ENCODE measurements at regions not wholly inside any gene's neighbourhood (a gene's known extent, or its start where the extent isn't known, plus 50 kb on each side); places are given as distances from the start of the nearest gene placed in this dataset.

- TF ChIP-seq CTCF (optimal IDR thresholded peaks at IDR 0.05 in 1 of 3, IDR thresholded peaks at IDR 0.05 in 1 of 3, conservative IDR thresholded peaks at IDR 0.05 in 1 of 3; ENCODE audit: extremely low read depth in 1 of 3, insufficient read depth in 2 of 3, low read length in 3 of 3) (no peak), EZH2 (IDR thresholded peaks at IDR 0.05; ENCODE audit: low read length) (no peak)
- no peaks in the 10 kb centered on the region for H3K4me1 ChIP-seq (ENCODE audit: control insufficient read depth, extremely low read depth, insufficient read depth, low read length)
- FAIRE-seq: no peak
- no peak overlapping the region for H3K4me2 ChIP-seq (ENCODE audit: control insufficient read depth, extremely low read depth, insufficient read depth, low read depth, low read length)
- no peaks in the 10 kb centered on the region for H3K9me3 ChIP-seq (ENCODE audit: control insufficient read depth, low read depth, low read length)
- no peak overlapping the region for H3K27ac ChIP-seq (ENCODE audit: control insufficient read depth, insufficient read depth, low read length)
- H4K20me1 ChIP-seq (ENCODE audit: control insufficient read depth, extremely low read depth, insufficient read depth, low read length): no peaks in the 10 kb centered on the region
- H3K27me3 ChIP-seq (ENCODE audit: control insufficient read depth, extremely low read depth, insufficient read depth, low read length): no peaks in the 10 kb centered on the region
- dilution Hi-C loops (cut with MboI; ENCODE audit: extremely low pct_ligation_motif_present, low sequenced_read_pairs): no loop called here
- H3K9me1 ChIP-seq (ENCODE audit: control insufficient read depth, extremely low read depth, insufficient read depth, low read length): no peaks in the 10 kb centered on the region
- H3K36me3 ChIP-seq (ENCODE audit: control insufficient read depth in 2 of 2, extremely low read depth in 1 of 2, insufficient read depth in 2 of 2, low read length in 2 of 2): no peaks in the 10 kb centered on the region
- H2AFZ ChIP-seq (ENCODE audit: control insufficient read depth, low read length): no peak overlapping the region
- DNase-seq (ENCODE audit: low read depth, low spot score): no peak
- no peak overlapping the region for H3K9ac ChIP-seq (ENCODE audit: control insufficient read depth, extremely low read depth, insufficient read depth, low read length)
- no peak overlapping the region for H3K4me3 ChIP-seq (ENCODE audit: control insufficient read depth in 2 of 3, extremely low read depth in 1 of 3, insufficient read depth in 2 of 3, low read depth in 1 of 3, low read length in 3 of 3)
- H3K79me2 ChIP-seq (ENCODE audit: control insufficient read depth, insufficient read depth, low read length): no peaks in the 10 kb centered on the region
These were observed 87.6 kb downstream of the FOXA2 start for GRCh38 chr20:22496817-22497216.

GRCh38 chr20:22495789-22496188 lies 88.6 kb downstream of the FOXA2 start:
- no peak overlapping the region for H2AFZ ChIP-seq (ENCODE audit: control insufficient read depth, low read length)

More at GRCh38 chr20:22495789-22496188, 88.6 kb downstream of the FOXA2 start:
- Histone ChIP-seq H3K9me3 (ENCODE audit: control insufficient read depth, low read depth, low read length) (no peaks in the 10 kb centered on the region), H3K27me3 (ENCODE audit: control insufficient read depth, extremely low read depth, insufficient read depth, low read length) (peaks cover 3% of the 10 kb centered on the region), H3K27ac (ENCODE audit: control insufficient read depth, insufficient read depth, low read length) (no peak overlapping the region), H3K4me1 (ENCODE audit: control insufficient read depth, extremely low read depth, insufficient read depth, low read length) (no peaks in the 10 kb centered on the region), H3K9me1 (ENCODE audit: control insufficient read depth, extremely low read depth, insufficient read depth, low read length) (no peaks in the 10 kb centered on the region), H4K20me1 (ENCODE audit: control insufficient read depth, extremely low read depth, insufficient read depth, low read length) (no peaks in the 10 kb centered on the region), H3K9ac (ENCODE audit: control insufficient read depth, extremely low read depth, insufficient read depth, low read length) (no peak overlapping the region), H3K4me3 (ENCODE audit: control insufficient read depth in 2 of 3, extremely low read depth in 1 of 3, insufficient read depth in 2 of 3, low read depth in 1 of 3, low read length in 3 of 3) (no peak overlapping the region), H3K36me3 (ENCODE audit: control insufficient read depth in 2 of 2, extremely low read depth in 1 of 2, insufficient read depth in 2 of 2, low read length in 2 of 2) (no peaks in the 10 kb centered on the region), H3K4me2 (ENCODE audit: control insufficient read depth, extremely low read depth, insufficient read depth, low read depth, low read length) (no peak overlapping the region), H3K79me2 (ENCODE audit: control insufficient read depth, insufficient read depth, low read length) (no peaks in the 10 kb centered on the region)
- DNase-seq (ENCODE audit: low read depth, low spot score): no peak
- TF ChIP-seq CTCF (optimal IDR thresholded peaks at IDR 0.05 in 1 of 3, IDR thresholded peaks at IDR 0.05 in 1 of 3, conservative IDR thresholded peaks at IDR 0.05 in 1 of 3; ENCODE audit: extremely low read depth in 1 of 3, insufficient read depth in 2 of 3, low read length in 3 of 3): no peak
- no peak for TF ChIP-seq EZH2 (IDR thresholded peaks at IDR 0.05; ENCODE audit: low read length)
- dilution Hi-C loops (cut with MboI; ENCODE audit: extremely low pct_ligation_motif_present, low sequenced_read_pairs): no loop called here
- FAIRE-seq: no peak
